NB4 (cell line): ENCODE measurements at regions not wholly inside any gene's neighbourhood (a gene's known extent, or its start where the extent isn't known, plus 50 kb on each side); places are given as distances from the start of the nearest gene placed in this dataset.

Experiments used
- CTCF ChIP-seq: IDR thresholded peaks from one replicate; pipeline ENCODE4 v1.5.1; 2012; ENCODE audit warnings: low read depth, low read length
- MYC ChIP-seq: IDR thresholded peaks from 2 replicates; pipeline ENCODE4 v1.6.1; 2011; ENCODE audit warnings: low read depth, low read length

GRCh38 chr2:14756981-14757657 is 124.6 kb downstream of the LRATD1 start:
- TF ChIP-seq CTCF, result no peak
- TF ChIP-seq MYC, result no peak
